ENCODE measurements at regions not wholly inside any gene's neighbourhood (a gene's known extent, or its start where the extent isn't known, plus 50 kb on each side); places are given as distances from the start of the nearest gene placed in this dataset.
A peak's percentile ranks its signal among the peaks of the same experiment; 100 is the strongest.

- no peak for DNase-seq (ENCODE audit: low read depth)
- H3K4me3 ChIP-seq (ENCODE audit: low read depth, low read length) = no peak overlapping the region
Measured at GRCh38 chr14:51780741-51781140, 79.7 kb upstream of the GNG2 start.

GRCh38 chr14:51781381-51781780 is 79.0 kb upstream of the GNG2 start:
- DNase-seq (ENCODE audit: low read depth) = no peak
- no peak overlapping the region for H3K4me3 ChIP-seq (ENCODE audit: low read depth, low read length)

GRCh38 chr14:51782435-51782834 is 78.0 kb upstream of the GNG2 start:
- DNase-seq (ENCODE audit: low read depth) = no peak
- no peak overlapping the region for H3K4me3 ChIP-seq (ENCODE audit: low read depth, low read length)

- no peak overlapping the region for H3K4me3 ChIP-seq (ENCODE audit: low read depth, low read length)
- DNase-seq (ENCODE audit: low read depth) = peak; percentile 55
Measured at GRCh38 chr14:51783765-51784164, 76.6 kb upstream of the GNG2 start.

- H3K4me3 ChIP-seq (ENCODE audit: low read depth, low read length) = no peak overlapping the region
- DNase-seq (ENCODE audit: low read depth) = no peak
Measured at GRCh38 chr14:51784466-51784865, 75.9 kb upstream of the GNG2 start.

- DNase-seq (ENCODE audit: low read depth) = no peak
- no peak overlapping the region for H3K4me3 ChIP-seq (ENCODE audit: low read depth, low read length)
Measured at GRCh38 chr14:51786227-51786626, 74.2 kb upstream of the GNG2 start.

- no peak overlapping the region for H3K4me3 ChIP-seq (ENCODE audit: low read depth, low read length)
- DNase-seq (ENCODE audit: low read depth) = no peak
Measured at GRCh38 chr14:51787352-51787751, 73.1 kb upstream of the GNG2 start.

- H3K4me3 ChIP-seq (ENCODE audit: low read depth, low read length) = no peak overlapping the region
- no peak for DNase-seq (ENCODE audit: low read depth)
Measured at GRCh38 chr14:51789114-51789513, 71.3 kb upstream of the GNG2 start.

- H3K4me3 ChIP-seq (ENCODE audit: low read depth, low read length) = no peak overlapping the region
- no peak for DNase-seq (ENCODE audit: low read depth)
Measured at GRCh38 chr14:51789596-51789995, 70.8 kb upstream of the GNG2 start.

GRCh38 chr14:51792809-51793208 is 67.6 kb upstream of the GNG2 start:
- no peak overlapping the region for H3K4me3 ChIP-seq (ENCODE audit: low read depth, low read length)
- no peak for DNase-seq (ENCODE audit: low read depth)

GRCh38 chr14:51805541-51805940 is 54.9 kb upstream of the GNG2 start:
- no peak for DNase-seq (ENCODE audit: low read depth)

GRCh38 chr14:51806026-51807023 is 54.1 kb upstream of the GNG2 start:
- H3K4me3 ChIP-seq (ENCODE audit: low read depth, low read length) = no peak overlapping the region
- DNase-seq (ENCODE audit: low read depth) = no peak

More at GRCh38 chr14:51805541-51805940, 54.9 kb upstream of the GNG2 start:
- H3K4me3 ChIP-seq (ENCODE audit: low read depth, low read length) = no peak overlapping the region

- peak; percentile 30 for DNase-seq (ENCODE audit: low read depth)
- H3K4me3 ChIP-seq (ENCODE audit: low read depth, low read length) = no peak overlapping the region
Measured at GRCh38 chr14:51807356-51807755, 53.1 kb upstream of the GNG2 start.

All from skeletal muscle cell (primary cell).